ENCODE measurements at regions not wholly inside any gene's neighbourhood (a gene's known extent, or its start where the extent isn't known, plus 50 kb on each side); places are given as distances from the start of the nearest gene placed in this dataset.

GRCh38 chr9:12975496-12975895 lies 200.7 kb downstream of the LURAP1L start:
- ATAC-seq (ENCODE audit: low FRiP score in 2 of 2) (no peak), DNase-seq (no peak)
- 61 to 64% methylated on average over 2 of the region's 2 CpGs for WGBS, 2 donors
- TF ChIP-seq POLR2AphosphoS5 (IDR thresholded peaks at IDR 0.05) (no peak), POLR2A (IDR thresholded peaks at IDR 0.05) (no peak), CTCF (IDR thresholded peaks at IDR 0.05) (no peak), EP300 (IDR thresholded peaks at IDR 0.05) (no peak)
- Histone ChIP-seq H3K36me3 (no peaks in the 10 kb centered on the region), H3K4me3 (no peak overlapping the region), H3K4me1 (no peaks in the 10 kb centered on the region), H3K27me3 (no peaks in the 10 kb centered on the region), H3K9me3 (no peaks in the 10 kb centered on the region), H3K27ac (no peak overlapping the region)

GRCh38 chr9:12980085-12980851 lies 205.4 kb downstream of the LURAP1L start:
- TF ChIP-seq CTCF (IDR thresholded peaks at IDR 0.05): no peak
- TF ChIP-seq POLR2A (IDR thresholded peaks at IDR 0.05): no peak
- TF ChIP-seq POLR2AphosphoS5 (IDR thresholded peaks at IDR 0.05): no peak
- no peak for TF ChIP-seq EP300 (IDR thresholded peaks at IDR 0.05)
- WGBS, 2 donors: 73 to 75% methylated on average over 3 of the region's 3 CpGs
- H3K4me1 ChIP-seq: no peaks in the 10 kb centered on the region
- no peak for DNase-seq
- H3K9me3 ChIP-seq: no peaks in the 10 kb centered on the region
- H3K4me3 ChIP-seq: no peak overlapping the region
- H3K27me3 ChIP-seq: no peaks in the 10 kb centered on the region
- ATAC-seq (ENCODE audit: low FRiP score in 2 of 2): no peak
- no peaks in the 10 kb centered on the region for H3K36me3 ChIP-seq
- H3K27ac ChIP-seq: no peak overlapping the region

- no peak for TF ChIP-seq POLR2A (IDR thresholded peaks at IDR 0.05)
- TF ChIP-seq POLR2AphosphoS5 (IDR thresholded peaks at IDR 0.05): no peak
- TF ChIP-seq CTCF (IDR thresholded peaks at IDR 0.05): no peak
- no peak for TF ChIP-seq EP300 (IDR thresholded peaks at IDR 0.05)
- H3K4me1 ChIP-seq: no peaks in the 10 kb centered on the region
- 65 to 82% methylated on average over 1 of the region's 1 CpG for WGBS, 2 donors
- no peak for ATAC-seq (ENCODE audit: low FRiP score in 2 of 2)
- no peaks in the 10 kb centered on the region for H3K27me3 ChIP-seq
- H3K9me3 ChIP-seq: no peaks in the 10 kb centered on the region
- H3K4me3 ChIP-seq: no peak overlapping the region
- H3K27ac ChIP-seq: no peak overlapping the region
- DNase-seq: no peak
- H3K36me3 ChIP-seq: no peaks in the 10 kb centered on the region
These were observed 213.4 kb downstream of the LURAP1L start for GRCh38 chr9:12988258-12988657.

GRCh38 chr9:12989669-12990068 lies 214.8 kb downstream of the LURAP1L start:
- Histone ChIP-seq H3K4me3 (no peak overlapping the region), H3K9me3 (no peaks in the 10 kb centered on the region), H3K27me3 (no peaks in the 10 kb centered on the region), H3K36me3 (no peaks in the 10 kb centered on the region), H3K4me1 (no peaks in the 10 kb centered on the region), H3K27ac (no peak overlapping the region)
- ATAC-seq (ENCODE audit: low FRiP score in 2 of 2) (no peak), DNase-seq (no peak)
- TF ChIP-seq POLR2A (IDR thresholded peaks at IDR 0.05): no peak

GRCh38 chr9:12993466-12993865 lies 218.6 kb downstream of the LURAP1L start:
- WGBS, 2 donors: 65 to 71% methylated on average over 2 of the region's 2 CpGs
- Histone ChIP-seq H3K36me3 (no peaks in the 10 kb centered on the region), H3K4me1 (no peaks in the 10 kb centered on the region), H3K27ac (no peak overlapping the region), H3K9me3 (no peaks in the 10 kb centered on the region), H3K27me3 (no peaks in the 10 kb centered on the region), H3K4me3 (no peak overlapping the region)
- ATAC-seq (ENCODE audit: low FRiP score in 2 of 2): no peak
- no peak for TF ChIP-seq POLR2AphosphoS5 (IDR thresholded peaks at IDR 0.05)
- no peak for TF ChIP-seq POLR2A (IDR thresholded peaks at IDR 0.05)
- TF ChIP-seq EP300 (IDR thresholded peaks at IDR 0.05): no peak
- no peak for DNase-seq

GRCh38 chr9:12997009-12997408 lies 222.2 kb downstream of the LURAP1L start:
- DNase-seq: no peak
- Histone ChIP-seq H3K4me1 (no peaks in the 10 kb centered on the region), H3K27me3 (no peaks in the 10 kb centered on the region), H3K9me3 (no peaks in the 10 kb centered on the region), H3K36me3 (no peaks in the 10 kb centered on the region), H3K4me3 (no peak overlapping the region), H3K27ac (no peak overlapping the region)
- TF ChIP-seq CTCF (IDR thresholded peaks at IDR 0.05) (no peak), POLR2AphosphoS5 (IDR thresholded peaks at IDR 0.05) (no peak), EP300 (IDR thresholded peaks at IDR 0.05) (no peak), POLR2A (IDR thresholded peaks at IDR 0.05) (no peak)
- 8 to 26% methylated on average over 3 of the region's 3 CpGs for WGBS, 2 donors
- no peak for ATAC-seq (ENCODE audit: low FRiP score in 2 of 2)

Measured in upper lobe of left lung (tissue), 6 donors.